HCT116 (cell line): ENCODE measurements at regions not wholly inside any gene's neighbourhood (a gene's known extent, or its start where the extent isn't known, plus 50 kb on each side); places are given as distances from the start of the nearest gene placed in this dataset.

ENCODE experiments used
- EZH2 ChIP-seq: fragments of 200-600 bp; sonication (generic); IDR thresholded peaks from 2 replicates; pipeline ENCODE4 v1.6.1; 2017; ENCODE audit warnings: antibody characterized with exemption, mixed run types
- POLR2AphosphoS5 ChIP-seq: IDR thresholded peaks from 2 replicates; pipeline ENCODE4 v1.6.1; 2011; ENCODE audit warnings: mild to moderate bottlenecking, low read depth, low read length, moderate library complexity
- RAD21 ChIP-seq: IDR thresholded peaks from 2 replicates; pipeline ENCODE4 v1.6.1; 2012; ENCODE audit warnings: low read depth, mild to moderate bottlenecking
- SP1 ChIP-seq: IDR thresholded peaks from 2 replicates; pipeline ENCODE4 v1.6.1; 2012; ENCODE audit warnings: low read depth
- SRF ChIP-seq: IDR thresholded peaks from 2 replicates; pipeline ENCODE4 v1.6.1; 2012; ENCODE audit warnings: low read depth
- ZNF274 ChIP-seq: fragments of 200-500 bp; sonication (Bioruptor generic); IDR thresholded peaks from 2 replicates; pipeline ENCODE4 v1.6.1; 2014; ENCODE audit warnings: mild to moderate bottlenecking, low read depth, low read length, inconsistent platforms
- TF ChIP-seq, protein P1 (sequence below), 3 experiments: fragments of 200-600 bp in 1 of 3; sonication (generic) in 1 of 3; IDR thresholded peaks in 2 of 3; conservative IDR thresholded peaks in 1 of 3; 2 replicates each; pipeline ENCODE4 v1.5.1; 2012 to 2017; ENCODE audit warnings: low read depth in 2 of 3, low read length in 2 of 3, antibody characterized with exemption in 1 of 3, borderline replicate concordance in 1 of 3, control low read depth in 1 of 3, mild to moderate bottlenecking in 1 of 3, mixed read lengths in 1 of 3, mixed run types in 1 of 3, moderate library complexity in 1 of 3; ENCODE audit not compliant: insufficient read depth in 1 of 3
- TF ChIP-seq, protein P2 (sequence below): IDR thresholded peaks from 2 replicates; pipeline ENCODE4 v1.6.1; 2012
- TF ChIP-seq, protein P3 (sequence below): IDR thresholded peaks from 2 replicates; pipeline ENCODE4 v1.6.1; 2011; ENCODE audit warnings: mild to moderate bottlenecking, low read length, moderate library complexity; ENCODE audit not compliant: insufficient replicate concordance; ENCODE audit errors: extremely low read depth
- TF ChIP-seq, protein P4 (sequence below): IDR thresholded peaks from 2 replicates; pipeline ENCODE4 v1.6.1; 2012; ENCODE audit warnings: low read depth

DNA sequence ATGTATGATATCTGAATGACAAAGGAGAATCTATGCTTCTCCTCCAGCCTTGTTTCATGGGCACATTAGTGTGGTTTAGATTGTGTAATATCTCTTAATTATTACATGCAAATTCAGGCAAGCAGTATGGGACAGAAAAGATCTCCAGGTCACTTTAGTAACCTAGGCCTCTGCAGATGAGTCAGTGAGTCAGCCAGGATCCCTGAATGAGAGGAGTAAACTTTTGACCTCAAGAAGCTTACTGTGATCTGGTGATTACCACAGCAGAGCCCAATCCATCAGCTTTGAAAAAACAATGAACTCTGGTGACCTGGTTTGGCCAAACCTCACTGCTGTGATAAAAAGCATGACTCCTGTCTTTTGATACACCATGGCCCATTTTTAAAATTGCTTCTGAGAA is 107.8 kb downstream of the LRRN1 start:
- no peak for TF ChIP-seq ZNF274
- TF ChIP-seq, protein P1, sequence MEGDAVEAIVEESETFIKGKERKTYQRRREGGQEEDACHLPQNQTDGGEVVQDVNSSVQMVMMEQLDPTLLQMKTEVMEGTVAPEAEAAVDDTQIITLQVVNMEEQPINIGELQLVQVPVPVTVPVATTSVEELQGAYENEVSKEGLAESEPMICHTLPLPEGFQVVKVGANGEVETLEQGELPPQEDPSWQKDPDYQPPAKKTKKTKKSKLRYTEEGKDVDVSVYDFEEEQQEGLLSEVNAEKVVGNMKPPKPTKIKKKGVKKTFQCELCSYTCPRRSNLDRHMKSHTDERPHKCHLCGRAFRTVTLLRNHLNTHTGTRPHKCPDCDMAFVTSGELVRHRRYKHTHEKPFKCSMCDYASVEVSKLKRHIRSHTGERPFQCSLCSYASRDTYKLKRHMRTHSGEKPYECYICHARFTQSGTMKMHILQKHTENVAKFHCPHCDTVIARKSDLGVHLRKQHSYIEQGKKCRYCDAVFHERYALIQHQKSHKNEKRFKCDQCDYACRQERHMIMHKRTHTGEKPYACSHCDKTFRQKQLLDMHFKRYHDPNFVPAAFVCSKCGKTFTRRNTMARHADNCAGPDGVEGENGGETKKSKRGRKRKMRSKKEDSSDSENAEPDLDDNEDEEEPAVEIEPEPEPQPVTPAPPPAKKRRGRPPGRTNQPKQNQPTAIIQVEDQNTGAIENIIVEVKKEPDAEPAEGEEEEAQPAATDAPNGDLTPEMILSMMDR (IDR thresholded peaks at IDR 0.05 in 2 of 3, conservative IDR thresholded peaks at IDR 0.05 in 1 of 3; ENCODE audit: borderline replicate concordance in 1 of 3, insufficient read depth in 1 of 3, low read depth in 2 of 3, low read length in 2 of 3): no peak
- no peak for TF ChIP-seq SP1
- TF ChIP-seq, protein P2, sequence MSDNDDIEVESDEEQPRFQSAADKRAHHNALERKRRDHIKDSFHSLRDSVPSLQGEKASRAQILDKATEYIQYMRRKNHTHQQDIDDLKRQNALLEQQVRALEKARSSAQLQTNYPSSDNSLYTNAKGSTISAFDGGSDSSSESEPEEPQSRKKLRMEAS: no peak
- no peak for TF ChIP-seq EZH2
- TF ChIP-seq SRF: no peak
- TF ChIP-seq RAD21: no peak
- no peak for TF ChIP-seq POLR2AphosphoS5
- TF ChIP-seq, protein P3, sequence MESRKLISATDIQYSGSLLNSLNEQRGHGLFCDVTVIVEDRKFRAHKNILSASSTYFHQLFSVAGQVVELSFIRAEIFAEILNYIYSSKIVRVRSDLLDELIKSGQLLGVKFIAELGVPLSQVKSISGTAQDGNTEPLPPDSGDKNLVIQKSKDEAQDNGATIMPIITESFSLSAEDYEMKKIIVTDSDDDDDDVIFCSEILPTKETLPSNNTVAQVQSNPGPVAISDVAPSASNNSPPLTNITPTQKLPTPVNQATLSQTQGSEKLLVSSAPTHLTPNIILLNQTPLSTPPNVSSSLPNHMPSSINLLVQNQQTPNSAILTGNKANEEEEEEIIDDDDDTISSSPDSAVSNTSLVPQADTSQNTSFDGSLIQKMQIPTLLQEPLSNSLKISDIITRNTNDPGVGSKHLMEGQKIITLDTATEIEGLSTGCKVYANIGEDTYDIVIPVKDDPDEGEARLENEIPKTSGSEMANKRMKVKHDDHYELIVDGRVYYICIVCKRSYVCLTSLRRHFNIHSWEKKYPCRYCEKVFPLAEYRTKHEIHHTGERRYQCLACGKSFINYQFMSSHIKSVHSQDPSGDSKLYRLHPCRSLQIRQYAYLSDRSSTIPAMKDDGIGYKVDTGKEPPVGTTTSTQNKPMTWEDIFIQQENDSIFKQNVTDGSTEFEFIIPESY: no peak
- TF ChIP-seq, protein P4, sequence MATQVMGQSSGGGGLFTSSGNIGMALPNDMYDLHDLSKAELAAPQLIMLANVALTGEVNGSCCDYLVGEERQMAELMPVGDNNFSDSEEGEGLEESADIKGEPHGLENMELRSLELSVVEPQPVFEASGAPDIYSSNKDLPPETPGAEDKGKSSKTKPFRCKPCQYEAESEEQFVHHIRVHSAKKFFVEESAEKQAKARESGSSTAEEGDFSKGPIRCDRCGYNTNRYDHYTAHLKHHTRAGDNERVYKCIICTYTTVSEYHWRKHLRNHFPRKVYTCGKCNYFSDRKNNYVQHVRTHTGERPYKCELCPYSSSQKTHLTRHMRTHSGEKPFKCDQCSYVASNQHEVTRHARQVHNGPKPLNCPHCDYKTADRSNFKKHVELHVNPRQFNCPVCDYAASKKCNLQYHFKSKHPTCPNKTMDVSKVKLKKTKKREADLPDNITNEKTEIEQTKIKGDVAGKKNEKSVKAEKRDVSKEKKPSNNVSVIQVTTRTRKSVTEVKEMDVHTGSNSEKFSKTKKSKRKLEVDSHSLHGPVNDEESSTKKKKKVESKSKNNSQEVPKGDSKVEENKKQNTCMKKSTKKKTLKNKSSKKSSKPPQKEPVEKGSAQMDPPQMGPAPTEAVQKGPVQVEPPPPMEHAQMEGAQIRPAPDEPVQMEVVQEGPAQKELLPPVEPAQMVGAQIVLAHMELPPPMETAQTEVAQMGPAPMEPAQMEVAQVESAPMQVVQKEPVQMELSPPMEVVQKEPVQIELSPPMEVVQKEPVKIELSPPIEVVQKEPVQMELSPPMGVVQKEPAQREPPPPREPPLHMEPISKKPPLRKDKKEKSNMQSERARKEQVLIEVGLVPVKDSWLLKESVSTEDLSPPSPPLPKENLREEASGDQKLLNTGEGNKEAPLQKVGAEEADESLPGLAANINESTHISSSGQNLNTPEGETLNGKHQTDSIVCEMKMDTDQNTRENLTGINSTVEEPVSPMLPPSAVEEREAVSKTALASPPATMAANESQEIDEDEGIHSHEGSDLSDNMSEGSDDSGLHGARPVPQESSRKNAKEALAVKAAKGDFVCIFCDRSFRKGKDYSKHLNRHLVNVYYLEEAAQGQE: no peak
